HG02885 (cell line): ENCODE measurements at regions not wholly inside any gene's neighbourhood (a gene's known extent, or its start where the extent isn't known, plus 50 kb on each side); places are given as distances from the start of the nearest gene placed in this dataset.

ENCODE experiments used
- ATAC-seq: cut with Tn5 transposase; IDR thresholded peaks from one replicate; pipeline ENCODE4 v1.9.1; 2021; ENCODE audit warnings: mild to moderate bottlenecking; ENCODE audit not compliant: unreplicated experiment, poor library complexity

GRCh38 chr4:23001478-23001877, 308.7 kb downstream of the GBA3 start:
- ATAC-seq: no peak

- no peak for ATAC-seq
Observed at GRCh38 chr4:22999419-22999818, 306.7 kb downstream of the GBA3 start.

GRCh38 chr4:22997358-22998224, 304.9 kb downstream of the GBA3 start:
- no peak for ATAC-seq

GRCh38 chr4:22991576-22991975, 298.8 kb downstream of the GBA3 start:
- no peak for ATAC-seq

GRCh38 chr4:22988526-22988925, 295.8 kb downstream of the GBA3 start:
- no peak for ATAC-seq

- no peak for ATAC-seq
Observed at GRCh38 chr4:22987870-22988269, 295.1 kb downstream of the GBA3 start.

- no peak for ATAC-seq
Observed at GRCh38 chr4:22986881-22987280, 294.1 kb downstream of the GBA3 start.

GRCh38 chr4:22986262-22986661, 293.5 kb downstream of the GBA3 start:
- ATAC-seq: no peak

GRCh38 chr4:22984390-22984789, 291.7 kb downstream of the GBA3 start:
- ATAC-seq: no peak

- no peak for ATAC-seq
Observed at GRCh38 chr4:22978656-22979055, 285.9 kb downstream of the GBA3 start.

GRCh38 chr4:22970665-22971064, 277.9 kb downstream of the GBA3 start:
- no peak for ATAC-seq

GRCh38 chr4:22969287-22969896, 276.7 kb downstream of the GBA3 start:
- no peak for ATAC-seq

GRCh38 chr4:22962295-22962694, 269.6 kb downstream of the GBA3 start:
- ATAC-seq: no peak

GRCh38 chr4:22959483-22959882, 266.7 kb downstream of the GBA3 start:
- ATAC-seq: no peak

GRCh38 chr4:22957774-22958309, 265.1 kb downstream of the GBA3 start:
- no peak for ATAC-seq

- ATAC-seq: no peak
Observed at GRCh38 chr4:22949161-22949855, 256.6 kb downstream of the GBA3 start.

- ATAC-seq: no peak
Observed at GRCh38 chr4:22947851-22948250, 255.1 kb downstream of the GBA3 start.

GRCh38 chr4:22942920-22943559, 250.3 kb downstream of the GBA3 start:
- ATAC-seq: no peak

- no peak for ATAC-seq
Observed at GRCh38 chr4:22941688-22942375, 249.1 kb downstream of the GBA3 start.

GRCh38 chr4:22932326-22932725, 239.6 kb downstream of the GBA3 start:
- ATAC-seq: no peak
